8988T (cell line): ENCODE measurements at regions not wholly inside any gene's neighbourhood (a gene's known extent, or its start where the extent isn't known, plus 50 kb on each side); places are given as distances from the start of the nearest gene placed in this dataset.
"Not testable (repeated sequence)": the region's sequence is repeated elsewhere in the genome, so short reads cannot be mapped to it uniquely, and the experiment has no call there.

Experiments used
- DNase-seq: peaks from one replicate; pipeline ENCODE4 v3.0.0; 2011

DNA sequence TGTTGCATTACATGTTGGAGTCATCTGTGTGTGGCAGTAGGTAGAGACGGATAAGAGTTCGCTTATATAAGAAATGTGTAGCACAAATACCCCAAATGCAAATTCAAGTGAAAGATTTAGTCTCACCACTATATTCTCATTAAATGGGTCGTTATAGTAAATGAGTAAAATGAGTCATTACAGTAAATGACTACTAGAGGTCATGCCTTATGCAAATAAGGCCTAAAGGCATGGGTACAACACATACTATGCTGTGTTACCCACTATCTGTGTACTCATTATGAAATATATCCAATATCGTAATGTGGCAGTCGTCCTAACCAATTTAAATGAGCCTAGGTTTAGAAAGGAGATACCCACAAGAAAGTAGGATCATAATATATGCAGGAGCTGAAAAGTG lies 1603.1 kb downstream of the C4orf33 start:
- DNase-seq = no peak

GRCh38 chr4:130703211-130703935 lies 1607.4 kb downstream of the C4orf33 start:
- no peak for DNase-seq

DNA sequence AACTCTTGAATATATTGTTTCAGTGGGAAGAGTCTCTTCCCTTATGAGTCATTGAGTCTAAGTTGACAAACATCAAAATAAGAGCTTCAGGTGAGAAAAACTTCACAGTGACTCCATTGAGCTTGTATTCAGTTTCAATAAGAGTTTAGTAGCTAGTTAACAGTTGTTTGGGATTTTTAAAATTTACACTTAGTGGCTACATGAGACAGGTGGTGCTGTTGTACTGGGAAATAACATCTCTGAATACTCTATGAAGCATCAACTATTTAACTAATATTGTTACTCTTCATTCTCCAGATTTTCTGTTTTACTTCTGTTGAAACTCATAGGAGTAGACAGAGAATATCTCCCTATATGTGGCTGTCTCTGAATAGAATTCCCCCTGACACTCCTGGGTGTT lies 1609.1 kb downstream of the C4orf33 start:
- no peak for DNase-seq

- DNase-seq = no peak
Observed at GRCh38 chr4:130712038-130712437, 1616.1 kb downstream of the C4orf33 start.

GRCh38 chr4:130714006-130714405 lies 1618.1 kb downstream of the C4orf33 start:
- no peak for DNase-seq

GRCh38 chr4:130722361-130722760 lies 1626.4 kb downstream of the C4orf33 start:
- DNase-seq = no peak

GRCh38 chr4:130736436-130737185 lies 1640.7 kb downstream of the C4orf33 start:
- no peak for DNase-seq

- no peak for DNase-seq
Observed at GRCh38 chr4:130738233-130738632, 1642.3 kb downstream of the C4orf33 start.

- no peak for DNase-seq
Observed at GRCh38 chr4:130747842-130748241, 1651.9 kb downstream of the C4orf33 start.

GRCh38 chr4:130753926-130754325 lies 1658.0 kb downstream of the C4orf33 start:
- DNase-seq = no peak

- DNase-seq = no peak
Observed at GRCh38 chr4:130760246-130760645, 1664.3 kb downstream of the C4orf33 start.

DNA sequence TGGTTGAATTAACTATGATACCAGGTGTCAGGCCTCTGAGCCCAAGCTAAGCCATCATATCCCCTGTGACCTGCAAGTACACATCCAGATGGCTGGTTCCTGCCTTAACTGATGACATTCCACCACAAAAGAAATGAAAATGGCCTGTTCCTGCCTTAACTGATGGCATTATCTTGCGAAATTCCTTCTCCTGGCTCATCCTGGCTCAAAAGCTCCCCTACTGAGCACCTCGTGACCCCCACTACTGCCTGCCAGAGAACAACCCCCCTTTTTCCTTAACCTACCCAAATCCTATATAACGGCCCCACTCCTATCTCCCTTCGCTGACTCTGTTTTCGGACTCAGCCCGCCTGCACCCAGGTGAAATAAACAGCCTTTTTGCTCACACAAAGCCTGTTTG lies 1671.4 kb downstream of the C4orf33 start:
- DNase-seq = not testable (repeated sequence)

- not testable (repeated sequence) for DNase-seq
Observed at GRCh38 chr4:130772966-130773365, 1677.0 kb downstream of the C4orf33 start.

DNA sequence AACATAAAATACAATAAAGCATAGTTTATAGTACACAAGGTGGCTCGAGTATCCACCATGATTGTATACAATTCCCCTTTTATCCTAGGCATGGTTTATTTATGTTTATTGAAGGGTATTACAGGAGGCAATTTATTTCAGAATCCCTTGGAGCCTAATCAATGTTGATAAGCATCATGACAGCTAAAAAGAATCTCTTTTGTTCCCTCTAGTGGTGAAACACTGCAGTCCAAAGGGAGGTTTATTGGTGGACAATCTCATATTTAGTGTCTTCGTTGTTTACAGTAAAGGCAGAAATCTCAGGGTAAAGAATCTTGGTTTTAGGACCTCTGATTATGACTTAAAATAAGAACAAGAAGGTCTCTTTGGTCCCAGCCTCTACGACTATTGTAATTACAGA lies 1712.5 kb downstream of the C4orf33 start:
- DNase-seq = no peak

GRCh38 chr4:130812117-130812765 lies 1716.3 kb downstream of the C4orf33 start:
- no peak for DNase-seq

DNA sequence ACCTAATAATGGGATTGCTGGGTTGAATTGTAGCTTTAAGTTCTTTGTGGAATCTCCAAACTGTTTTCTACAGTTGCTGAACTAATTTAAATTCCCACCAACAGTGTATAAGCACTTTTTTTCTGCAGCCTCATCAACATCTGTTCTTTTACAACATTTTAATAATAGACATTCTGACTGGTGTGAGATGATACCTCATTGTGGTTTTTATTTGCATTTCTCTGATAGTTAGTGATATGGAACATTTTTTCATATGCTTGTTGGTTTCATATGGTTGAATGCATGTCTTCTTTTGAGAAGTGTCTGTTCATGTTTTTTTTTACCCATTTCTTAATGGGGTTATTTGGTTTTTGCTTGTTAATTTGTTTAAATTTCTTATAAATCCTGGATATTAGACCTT lies 1718.9 kb downstream of the C4orf33 start:
- no peak for DNase-seq

GRCh38 chr4:130820448-130820847 lies 1724.5 kb downstream of the C4orf33 start:
- DNase-seq = no peak

DNA sequence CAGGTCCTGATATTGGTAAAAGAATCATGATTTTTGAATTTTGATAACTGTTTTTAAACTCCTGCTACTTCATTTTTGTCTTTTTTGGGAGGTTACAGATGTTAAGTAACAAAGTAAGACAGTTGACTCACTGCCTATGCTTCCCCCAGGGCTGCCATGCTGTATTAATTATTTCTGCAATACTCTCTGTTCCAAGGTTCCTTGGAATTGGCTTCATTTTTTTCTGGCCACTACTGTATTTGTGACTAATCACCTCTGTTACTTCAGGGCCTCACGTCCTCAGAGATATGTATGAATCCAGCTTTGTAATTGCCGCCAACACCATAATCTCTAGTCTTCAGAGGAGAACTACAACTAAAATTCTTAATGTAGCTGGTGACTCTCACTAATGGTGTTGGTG lies 1729.3 kb downstream of the C4orf33 start:
- no peak for DNase-seq

DNA sequence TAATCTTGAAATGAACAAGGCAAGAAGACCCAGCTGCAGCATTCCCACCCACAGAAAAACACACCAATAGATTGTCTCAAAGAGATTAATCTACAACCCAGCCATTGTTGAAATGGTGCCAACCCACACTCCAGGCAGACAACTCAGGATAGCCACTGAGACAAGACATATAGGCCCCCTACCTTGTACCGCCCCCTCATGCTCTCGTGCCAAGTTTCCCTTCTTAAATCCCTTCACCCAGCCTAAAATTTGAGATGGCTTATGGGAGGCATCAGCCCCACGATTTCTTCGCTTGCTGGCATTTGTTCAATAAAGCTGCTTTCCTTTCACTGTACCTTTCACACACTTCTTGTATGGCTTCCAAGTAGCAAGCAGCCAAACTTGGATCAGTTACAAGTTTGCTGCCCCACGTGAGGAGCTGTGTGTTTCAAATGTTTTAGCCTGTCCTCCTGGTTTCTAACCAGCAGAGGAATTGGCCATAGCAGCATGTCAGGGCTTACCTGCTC lies 1754.1 kb downstream of the C4orf33 start:
- no peak for DNase-seq

DNA sequence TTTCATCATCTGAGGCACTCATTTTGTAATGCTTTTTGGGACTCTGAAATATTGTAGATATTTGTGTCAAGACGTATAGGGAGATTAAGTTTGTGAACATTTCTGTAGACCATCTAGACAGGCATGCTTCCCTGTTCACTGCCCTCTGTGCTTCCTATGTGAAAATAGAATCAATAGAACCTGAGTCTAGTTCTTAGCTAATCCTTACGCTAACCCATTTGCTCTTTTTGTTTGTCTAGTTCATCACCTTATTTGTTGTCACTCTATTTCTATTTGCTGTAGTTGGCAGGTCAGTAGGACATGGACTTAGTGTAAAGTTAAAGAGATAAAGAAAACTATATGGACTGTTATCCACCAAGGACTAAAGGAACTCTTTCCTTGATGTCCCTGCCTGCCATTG lies 1755.2 kb downstream of the C4orf33 start:
- no peak for DNase-seq

DNA sequence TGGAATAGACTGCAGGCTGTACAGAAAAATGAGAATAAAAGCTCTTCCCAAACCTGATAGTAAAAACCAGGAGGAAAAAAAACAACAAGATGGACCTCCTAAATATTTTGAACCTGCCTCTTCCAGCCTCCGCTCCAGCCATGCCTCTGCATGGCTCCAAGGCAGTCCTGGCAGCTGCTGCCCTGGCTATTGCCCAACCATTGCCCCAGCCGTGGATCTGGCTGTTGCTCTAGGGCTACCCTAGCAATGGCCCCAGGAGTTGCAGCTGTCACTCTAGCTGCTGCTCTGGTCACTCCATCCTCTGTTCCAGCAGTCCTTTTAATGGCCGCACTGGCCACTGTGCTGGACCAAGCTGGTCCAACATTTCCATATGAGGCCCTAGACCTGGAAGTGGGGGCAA lies 1756.0 kb downstream of the C4orf33 start:
- no peak for DNase-seq

DNA sequence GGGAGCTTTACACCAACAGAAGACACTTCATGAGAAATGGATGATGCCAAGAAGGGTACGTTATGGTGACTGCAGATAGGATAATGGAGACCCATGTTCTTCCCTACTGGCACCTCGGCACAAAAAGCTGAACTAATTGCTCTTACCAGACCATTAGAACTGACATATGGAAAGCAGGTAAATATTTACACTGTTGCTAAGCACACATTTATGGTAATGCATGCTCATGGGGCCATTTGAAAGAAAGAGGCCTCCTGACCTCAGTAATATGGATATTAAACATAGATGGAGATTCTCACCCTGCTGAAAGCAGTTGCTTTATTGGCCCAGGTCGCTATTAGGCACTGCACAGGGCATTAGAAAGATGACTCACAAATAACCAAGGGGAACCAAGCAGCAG lies 1759.6 kb downstream of the C4orf33 start:
- no peak for DNase-seq

DNA sequence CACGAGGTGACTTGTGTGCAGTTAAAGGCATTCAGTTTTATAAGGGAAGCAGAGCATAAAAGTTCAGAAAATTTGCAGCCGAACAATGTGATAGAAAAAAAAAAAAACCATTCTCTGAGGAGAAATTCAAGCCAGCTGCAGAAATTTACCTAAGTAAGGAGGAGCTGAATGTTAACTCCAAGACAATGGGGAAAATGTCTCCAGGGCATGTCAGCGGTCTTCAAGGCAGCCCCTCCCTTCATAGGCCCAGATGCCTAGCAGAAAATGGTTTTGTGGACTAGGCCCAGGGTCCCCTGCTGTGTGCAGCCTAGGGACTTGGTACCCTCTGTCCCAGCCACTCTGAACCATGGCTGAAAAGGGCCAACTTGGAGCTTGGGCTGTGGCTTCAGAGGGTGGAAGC lies 1764.0 kb downstream of the C4orf33 start:
- DNase-seq = no peak

GRCh38 chr4:130896920-130897319 lies 1801.0 kb downstream of the C4orf33 start:
- DNase-seq = no peak
